Activated gamma-delta T cell (primary cell): ENCODE measurements at regions not wholly inside any gene's neighbourhood (a gene's known extent, or its start where the extent isn't known, plus 50 kb on each side); places are given as distances from the start of the nearest gene placed in this dataset.
"Not testable (repeated sequence)": the region's sequence is repeated elsewhere in the genome, so short reads cannot be mapped to it uniquely, and the experiment has no call there.

ENCODE experiments used
- DNase-seq: peaks from one replicate; lab custom pipeline; 2025; lab: John Stamatoyannopoulos, UW

DNA sequence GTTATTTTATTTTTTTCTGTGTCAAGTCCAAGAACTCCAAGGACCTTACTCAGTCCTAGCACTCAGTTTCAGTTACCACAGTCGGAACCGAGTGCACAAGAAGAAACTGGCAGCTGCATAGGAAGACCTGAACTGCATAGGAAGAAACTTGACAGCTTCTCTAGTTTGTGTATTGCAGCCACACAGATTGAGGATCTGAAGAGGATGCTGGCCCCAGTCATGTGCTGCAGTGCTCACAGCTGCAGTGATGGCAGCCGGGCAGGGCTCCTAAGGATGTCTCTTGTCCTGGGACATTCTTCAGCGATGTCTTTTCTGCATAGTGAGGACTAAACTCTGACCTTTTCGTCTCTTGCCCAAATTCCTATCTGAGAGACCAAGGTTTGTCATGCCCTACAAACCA lies 261.2 kb downstream of the STIM2 start:
- DNase-seq, result no peak

DNA sequence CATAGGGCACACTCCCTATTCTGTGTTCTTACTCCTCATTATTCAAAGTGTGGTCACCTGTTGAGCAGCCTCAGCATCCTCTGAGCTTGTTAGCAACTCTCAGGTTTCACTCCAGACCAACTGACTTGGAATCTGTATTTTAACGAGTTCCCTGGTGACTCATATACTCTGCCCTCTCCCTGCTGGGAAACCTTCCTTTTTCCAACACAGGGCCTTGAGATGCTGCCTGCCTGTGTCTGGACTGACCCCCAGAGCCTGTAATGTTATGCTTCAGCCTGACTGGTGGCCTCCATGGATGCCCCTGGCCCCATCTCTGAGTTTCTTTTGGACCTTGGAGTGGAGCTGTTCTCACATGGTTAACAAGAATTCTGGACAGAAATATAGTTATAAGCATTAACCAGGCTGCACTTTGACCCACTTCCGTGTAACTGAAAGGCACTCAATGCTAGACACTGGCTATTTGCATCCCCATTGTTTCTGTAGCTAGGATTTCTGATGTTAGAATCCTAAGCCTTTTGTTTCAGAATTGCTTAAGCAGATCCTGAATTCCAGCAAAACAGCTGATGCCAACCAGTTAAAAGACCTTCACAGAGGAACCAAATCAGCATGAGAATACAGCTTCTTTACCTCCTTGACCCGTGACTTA lies 262.6 kb downstream of the STIM2 start:
- DNase-seq, result no peak

DNA sequence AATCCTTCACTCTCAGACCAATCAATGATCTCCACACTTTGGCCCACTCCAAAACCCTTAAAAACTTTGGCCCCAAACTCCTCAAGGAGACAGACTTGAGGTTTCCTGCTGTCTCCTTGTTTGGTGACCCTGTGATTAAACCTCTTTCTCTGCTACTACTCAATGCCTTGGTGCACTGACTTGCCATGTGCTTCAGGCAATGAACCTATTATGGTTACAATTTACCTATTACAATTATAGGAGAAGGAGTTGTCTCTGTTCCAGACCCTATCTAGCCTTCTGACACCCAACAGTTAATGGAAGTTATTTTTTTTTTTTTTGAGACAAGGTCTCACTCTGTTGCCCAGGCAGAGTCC lies 263.1 kb downstream of the STIM2 start:
- no peak for DNase-seq

DNA sequence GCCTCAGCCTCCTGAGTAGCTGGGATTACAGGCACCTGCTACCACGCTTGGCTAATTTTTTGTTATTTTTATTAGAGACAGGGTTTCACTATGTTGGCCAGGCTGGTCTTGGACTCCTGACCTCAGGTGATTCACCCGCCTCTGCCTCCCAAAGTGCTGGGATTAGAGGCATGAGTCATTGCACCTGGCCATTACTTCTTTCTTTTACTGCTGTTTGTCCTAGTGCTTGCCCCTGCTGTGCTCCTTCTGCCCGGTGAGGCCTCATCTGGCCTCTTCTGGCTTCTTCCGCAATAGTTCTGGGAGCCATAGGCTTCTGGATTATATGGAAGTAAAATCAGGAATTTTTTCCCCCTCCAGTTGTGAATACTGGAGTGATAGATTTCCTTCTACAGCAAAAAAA lies 266.3 kb downstream of the STIM2 start:
- not testable (repeated sequence) for DNase-seq

DNA sequence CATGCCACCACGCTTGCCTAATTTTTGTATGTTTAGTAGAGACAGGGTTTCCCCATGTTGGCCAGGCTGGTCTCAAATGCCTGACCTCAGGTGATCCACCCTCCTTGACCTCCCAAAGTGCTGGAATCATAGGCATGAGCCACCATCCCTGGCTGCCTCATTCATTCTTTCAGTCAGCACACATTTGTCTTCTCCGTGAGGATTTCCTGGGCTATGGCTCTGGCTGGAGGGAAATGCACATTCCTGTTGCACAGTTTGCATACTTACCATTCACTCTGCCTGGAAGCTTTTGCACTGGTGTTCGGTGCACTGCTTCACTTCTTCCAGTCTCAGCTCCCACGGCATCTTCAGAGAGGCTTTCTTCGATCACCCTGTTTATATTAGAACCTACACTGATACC lies 267.8 kb downstream of the STIM2 start:
- no peak for DNase-seq

DNA sequence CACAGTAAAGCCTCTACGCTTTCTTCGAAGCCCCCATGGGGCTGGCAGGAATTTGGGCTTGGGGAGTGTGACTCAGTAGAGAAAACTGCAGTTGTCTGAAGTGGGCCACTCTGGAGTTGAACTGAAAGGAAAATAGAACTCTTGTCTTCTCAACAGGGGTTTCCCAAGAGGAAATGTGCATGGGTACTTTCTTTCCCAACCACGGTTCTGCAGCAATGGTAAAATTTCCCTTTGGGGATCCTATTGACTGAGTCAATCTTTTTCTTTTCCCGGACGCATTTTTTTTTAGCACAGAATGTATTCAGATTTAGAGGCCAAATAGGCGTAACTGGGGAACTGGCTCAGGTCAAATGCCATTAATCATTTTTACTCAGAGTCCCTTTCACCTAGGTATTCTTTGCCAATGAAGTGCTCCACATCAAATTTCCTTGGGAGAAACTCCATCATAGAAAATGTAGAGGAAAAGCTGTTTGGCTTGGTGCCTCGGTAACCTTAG lies 269.3 kb downstream of the STIM2 start:
- DNase-seq, result no peak

DNA sequence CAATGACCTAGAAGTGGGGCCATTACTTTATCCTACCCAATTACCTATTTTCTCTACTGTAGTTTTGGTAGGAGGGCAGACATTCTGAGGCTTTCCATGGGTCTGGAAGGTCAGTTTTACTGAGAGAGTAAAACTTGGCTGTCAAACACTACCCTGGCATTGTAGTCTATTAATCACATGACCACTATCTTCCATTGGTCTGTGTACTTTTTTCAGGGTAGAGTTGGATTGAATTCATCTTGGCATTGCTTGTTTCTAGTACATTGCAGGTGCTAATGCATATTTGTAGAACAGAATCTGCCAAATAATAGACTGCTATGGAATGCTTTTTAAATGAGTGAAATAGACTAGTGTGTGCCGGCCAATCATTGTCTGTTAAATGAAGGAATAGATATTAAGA lies 271.9 kb downstream of the STIM2 start:
- no peak for DNase-seq

DNA sequence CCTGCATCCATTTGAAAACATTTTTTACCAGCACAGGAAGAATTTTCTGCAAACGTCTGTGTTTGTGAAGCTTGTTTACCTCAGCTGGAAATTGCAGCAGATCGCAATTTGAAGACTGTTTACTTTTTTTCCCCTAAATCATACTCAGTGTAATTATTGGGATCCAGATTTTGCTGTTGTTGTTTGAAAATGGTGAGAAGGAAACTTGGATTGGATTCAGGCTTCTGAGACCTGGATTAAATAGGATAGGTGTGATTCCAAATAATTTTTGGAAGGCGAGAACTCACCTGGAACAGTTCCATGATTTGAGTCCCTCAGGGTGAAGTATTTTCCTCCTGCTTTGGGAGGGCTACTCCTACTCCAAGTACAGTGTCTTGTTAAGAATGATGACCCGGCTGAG lies 279.8 kb downstream of the STIM2 start:
- no peak for DNase-seq

DNA sequence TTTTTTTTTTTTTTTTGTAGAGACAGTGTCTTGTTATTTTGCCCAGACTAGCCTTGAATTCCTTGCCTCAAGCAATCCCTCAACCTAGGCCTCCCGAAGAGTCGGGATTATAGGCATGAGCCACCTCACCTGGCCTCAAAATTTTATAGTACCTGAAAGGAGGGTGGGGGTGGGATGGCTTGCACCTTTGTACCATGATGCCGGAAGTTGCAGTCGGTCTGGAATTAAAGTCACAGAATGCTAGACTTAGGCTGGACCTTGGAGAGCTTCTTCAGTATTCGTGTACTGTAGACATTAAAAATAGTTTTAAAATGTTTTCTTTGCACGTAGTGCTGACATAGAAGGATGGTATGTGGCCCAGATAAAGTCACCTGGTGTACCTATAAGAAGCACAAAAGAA lies 280.9 kb downstream of the STIM2 start:
- no peak for DNase-seq

DNA sequence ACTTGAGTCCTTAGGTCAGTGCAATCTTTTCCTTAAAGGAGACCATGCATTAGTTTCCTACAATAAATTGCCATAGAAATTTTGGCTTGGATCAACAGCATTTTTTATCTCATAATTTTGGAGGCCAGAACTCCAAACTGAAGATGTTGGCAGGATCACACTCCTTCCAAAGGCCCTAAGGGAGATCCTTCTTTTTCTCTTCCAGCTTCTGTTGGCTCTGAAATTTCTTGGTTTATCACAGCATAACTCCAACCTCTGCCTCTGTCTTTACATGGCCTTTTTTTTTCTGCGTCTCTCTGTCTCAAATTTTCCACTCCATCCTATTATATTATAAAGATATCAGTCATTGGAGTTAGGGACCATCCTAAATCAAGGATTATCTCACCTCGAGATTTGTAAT lies 282.2 kb downstream of the STIM2 start:
- no peak for DNase-seq

DNA sequence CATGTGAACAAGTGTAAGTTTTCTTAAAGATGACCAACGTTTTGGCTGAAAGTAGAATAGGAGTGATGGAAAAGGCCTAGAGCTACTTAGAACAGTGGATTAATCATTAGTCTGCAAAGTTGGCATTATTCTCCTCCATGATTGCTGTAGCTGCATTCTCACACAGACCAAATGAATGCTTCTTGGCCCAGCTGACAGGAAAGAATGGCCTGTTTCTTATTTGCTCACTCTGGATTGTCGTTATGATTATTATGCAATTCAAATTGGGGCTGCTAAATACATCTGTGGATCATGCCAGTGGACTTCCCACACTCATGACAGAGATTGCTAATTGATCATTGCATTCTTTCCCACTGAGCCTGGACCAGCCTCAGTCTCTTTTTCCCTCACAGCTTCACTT lies 285.0 kb downstream of the STIM2 start:
- DNase-seq, result no peak

DNA sequence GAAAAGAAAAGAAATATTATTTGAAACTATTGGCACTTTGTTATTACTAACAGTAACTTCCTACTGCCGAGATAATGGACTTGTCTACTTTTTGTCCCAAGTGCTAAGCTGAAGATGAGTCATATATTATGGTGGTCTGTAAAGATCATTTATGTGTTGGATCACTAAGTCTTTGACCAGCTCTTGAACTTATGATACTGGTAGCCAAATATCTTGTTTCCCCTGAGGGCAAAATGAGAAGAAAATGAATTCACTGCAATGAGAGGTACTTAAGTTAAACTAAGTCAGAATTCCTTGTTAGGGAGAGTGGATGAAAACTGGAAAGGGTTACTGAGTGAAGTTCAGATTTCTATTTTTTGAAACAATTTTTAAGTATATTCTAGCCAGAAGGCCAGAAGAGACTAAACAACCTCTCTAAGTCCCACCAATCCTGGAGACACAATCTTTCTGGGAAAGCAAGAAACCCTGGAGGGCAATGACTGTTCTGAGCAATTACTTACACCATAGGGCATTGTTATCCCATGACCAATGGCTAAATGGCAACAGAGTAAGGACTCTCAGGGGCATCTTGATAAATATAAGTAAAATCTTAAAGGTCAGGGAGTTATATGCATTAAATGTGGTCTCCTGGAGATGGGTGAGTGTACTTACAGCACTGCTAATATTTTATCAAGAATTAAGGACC lies 287.7 kb downstream of the STIM2 start:
- no peak for DNase-seq

DNA sequence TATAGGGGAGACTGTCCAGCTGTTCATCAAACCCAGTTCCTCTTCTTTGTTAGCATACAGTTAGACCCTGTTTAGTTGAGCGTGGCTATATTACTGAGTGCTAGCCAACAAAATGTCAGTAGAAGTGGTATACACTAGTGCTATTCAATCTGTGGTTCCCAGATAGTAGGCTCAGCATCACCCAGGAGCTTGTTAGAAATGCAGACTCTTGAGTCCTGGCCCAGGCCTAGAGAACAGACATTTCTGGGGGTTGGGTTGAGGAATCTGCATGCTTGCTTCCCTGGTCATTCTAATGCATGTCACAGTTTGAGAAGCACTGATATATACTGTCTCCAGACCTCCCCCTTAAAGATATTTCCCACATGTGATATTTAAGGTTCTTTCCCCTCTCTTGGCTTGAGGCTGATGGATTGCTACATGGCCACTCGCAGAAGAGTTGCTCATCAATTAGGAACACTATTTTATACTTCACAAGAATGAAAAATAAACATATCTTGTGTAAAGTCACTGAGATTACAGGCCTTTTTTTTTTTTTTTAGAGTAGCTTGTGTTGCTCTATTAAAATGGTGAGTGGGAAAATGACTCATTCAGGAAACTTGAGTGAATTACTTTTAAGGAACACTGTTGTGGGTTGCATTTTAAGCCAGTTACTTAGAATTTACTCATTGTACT lies 289.0 kb downstream of the STIM2 start:
- DNase-seq, result no peak

DNA sequence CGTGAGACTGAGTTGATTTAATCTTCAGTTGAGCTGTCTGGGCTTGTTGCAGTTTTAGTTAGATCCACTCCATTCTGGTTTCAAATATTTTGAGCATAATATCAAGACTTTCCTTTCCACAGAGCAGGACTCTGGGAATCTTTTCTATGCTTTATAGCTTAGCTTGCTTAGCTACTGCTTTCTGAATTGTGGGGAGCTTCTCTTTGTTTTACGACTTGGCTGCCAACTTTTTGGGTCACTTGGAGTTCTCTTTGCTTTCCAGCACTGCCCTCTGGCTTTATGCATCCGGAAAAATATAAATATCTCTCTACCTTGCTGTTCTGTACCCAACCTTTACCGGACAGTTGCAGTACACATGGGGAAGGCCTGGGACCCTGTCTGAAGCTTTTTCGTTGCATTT lies 292.1 kb downstream of the STIM2 start:
- DNase-seq, result no peak

DNA sequence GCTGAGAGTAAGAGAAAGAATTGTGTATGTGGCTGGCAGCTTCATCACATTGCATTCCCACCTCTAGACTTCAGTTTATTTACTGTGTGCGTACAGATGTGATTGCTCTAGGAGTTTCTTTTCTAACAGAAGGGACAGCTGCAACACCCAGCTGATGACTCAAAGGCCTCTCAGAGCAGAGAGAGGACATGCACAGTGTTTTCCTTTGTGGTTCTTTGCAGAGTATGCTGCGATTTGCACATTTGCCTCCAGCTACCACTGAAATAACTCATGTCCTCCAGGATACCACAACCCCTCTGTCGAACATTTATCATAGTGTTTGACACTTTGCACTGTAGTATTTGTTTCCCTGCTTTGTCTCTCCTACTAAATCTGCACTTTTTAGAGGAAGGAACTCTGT lies 294.1 kb downstream of the STIM2 start:
- DNase-seq, result no peak

DNA sequence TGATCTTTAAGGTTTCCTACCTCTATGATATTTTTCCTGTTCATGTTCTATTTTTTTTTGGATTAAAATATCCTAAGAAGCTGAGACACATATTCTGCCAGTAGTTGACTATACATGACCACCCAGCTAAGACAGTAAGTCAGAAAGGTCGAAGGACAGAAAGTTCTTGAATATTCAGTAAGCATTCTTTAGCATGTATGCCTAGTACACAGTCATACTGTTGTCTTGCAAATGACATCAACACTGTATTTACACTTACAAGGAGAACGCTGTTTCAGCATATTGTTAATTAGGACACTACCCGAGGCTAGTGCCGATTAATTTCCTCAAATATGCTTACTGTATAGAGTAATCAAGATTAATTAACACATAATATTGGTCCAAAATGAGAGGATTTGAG lies 300.6 kb downstream of the STIM2 start:
- no peak for DNase-seq

DNA sequence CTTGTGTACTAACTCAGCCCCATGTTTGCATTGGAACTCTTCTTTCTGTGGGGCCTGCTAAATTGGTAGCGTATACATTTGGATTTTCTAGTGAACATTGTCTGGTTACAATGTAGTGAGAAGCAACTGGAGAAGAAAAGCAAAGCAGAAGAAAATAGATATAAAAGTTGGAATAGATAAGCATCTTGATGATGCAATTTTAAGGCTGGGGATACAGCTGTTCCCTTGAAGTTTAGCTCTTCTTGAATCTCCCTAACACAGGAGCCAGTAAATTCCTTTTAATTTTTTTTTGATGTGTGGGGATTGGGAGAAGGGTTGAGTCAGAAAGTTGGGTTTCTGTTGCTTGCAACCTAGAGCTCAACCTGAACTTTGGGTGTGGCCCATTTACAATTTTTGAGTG lies 308.1 kb downstream of the STIM2 start:
- no peak for DNase-seq

DNA sequence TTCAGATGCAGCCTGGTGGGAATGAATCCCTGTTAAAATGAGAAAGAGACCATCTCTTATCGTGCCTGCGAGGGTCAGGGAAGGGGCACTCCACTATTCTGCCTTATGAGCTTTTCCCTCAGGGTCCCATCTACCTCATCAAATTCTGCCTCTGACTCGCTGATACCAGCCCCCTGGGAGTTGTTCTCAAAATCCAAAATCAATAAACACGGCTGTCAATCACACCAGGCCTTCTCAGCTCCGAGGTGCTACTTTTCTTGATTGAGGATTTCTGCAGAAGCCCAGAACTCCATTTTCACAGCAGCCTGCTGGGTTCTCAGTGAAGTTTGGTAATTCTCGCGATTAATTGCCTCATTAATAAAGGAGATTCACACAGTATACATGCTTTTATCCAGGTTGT lies 312.6 kb downstream of the STIM2 start:
- DNase-seq, result no peak

DNA sequence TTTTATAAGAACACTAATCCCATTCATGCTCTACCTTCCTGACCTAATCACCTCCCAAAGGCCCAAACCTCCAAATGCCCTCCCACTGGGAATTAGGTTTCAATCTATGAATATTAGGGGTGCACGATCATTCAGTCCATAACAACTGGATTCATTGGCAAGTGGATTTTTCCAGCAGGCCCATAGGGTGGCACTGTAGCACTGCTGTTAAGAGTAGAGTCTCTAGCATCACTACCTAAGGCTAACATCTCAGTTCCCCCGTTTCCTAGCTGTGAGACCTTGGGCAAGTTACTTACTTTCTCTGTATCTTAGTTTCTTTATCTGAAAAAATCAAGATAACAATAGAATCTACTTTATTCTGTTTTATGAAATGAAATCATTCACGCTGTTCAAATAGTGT lies 315.8 kb downstream of the STIM2 start:
- DNase-seq, result no peak

DNA sequence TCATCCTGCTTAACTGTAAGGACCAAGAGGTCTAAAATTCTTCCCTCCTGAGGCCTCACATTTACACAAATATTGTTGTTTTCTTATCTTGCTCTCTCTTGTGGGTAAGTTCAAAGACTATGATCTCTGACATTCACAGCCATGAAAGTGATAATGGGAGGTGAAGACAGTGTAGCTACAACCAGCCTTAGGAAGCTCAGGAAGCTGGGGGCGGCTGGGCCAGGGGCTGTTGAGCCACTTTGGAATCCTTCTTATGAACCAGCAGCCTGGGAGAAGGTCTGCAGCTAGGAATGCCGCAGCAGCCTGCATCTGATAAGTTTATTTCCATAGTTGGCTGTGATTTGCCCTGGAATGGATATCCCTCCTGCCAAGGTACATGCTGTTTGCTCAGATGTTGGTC lies 316.2 kb downstream of the STIM2 start:
- no peak for DNase-seq

DNA sequence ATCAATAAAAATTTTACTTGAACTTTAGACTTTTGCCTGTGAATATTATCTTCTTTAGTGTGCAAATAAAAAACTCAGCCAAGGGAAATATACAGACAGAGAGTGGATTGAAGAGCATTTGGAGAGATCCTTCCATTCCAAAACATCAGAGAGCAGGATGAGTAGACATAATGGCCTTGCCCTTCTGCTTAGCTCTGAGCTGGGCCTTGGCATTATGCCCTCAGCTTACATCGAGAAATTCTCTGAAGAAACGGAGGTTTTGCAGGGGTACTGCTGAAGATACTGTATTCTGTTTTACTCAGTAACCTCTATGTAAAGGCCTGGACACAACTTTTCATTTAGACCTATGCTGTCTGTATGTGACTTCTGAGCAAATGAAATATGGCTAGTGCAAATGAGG lies 317.4 kb downstream of the STIM2 start:
- DNase-seq, result no peak

DNA sequence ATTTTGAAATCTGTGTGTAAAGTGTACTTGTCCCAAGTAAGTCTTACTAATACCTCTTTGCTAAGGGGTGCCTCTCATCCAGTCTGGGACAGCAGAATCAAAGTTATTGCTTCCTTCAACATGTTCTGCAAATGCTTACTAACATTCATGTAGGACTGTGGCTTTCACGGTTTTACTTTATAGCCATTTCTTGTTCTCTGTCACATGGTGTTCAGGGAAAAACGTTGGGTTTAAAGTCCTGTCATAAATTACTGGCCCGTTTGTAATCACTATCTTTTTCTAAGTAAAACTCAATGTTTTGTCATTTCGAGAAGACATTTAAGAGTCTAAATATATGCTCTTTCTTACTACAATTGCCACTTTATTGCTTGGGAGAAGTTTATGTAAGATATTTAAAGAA lies 321.1 kb downstream of the STIM2 start:
- no peak for DNase-seq

DNA sequence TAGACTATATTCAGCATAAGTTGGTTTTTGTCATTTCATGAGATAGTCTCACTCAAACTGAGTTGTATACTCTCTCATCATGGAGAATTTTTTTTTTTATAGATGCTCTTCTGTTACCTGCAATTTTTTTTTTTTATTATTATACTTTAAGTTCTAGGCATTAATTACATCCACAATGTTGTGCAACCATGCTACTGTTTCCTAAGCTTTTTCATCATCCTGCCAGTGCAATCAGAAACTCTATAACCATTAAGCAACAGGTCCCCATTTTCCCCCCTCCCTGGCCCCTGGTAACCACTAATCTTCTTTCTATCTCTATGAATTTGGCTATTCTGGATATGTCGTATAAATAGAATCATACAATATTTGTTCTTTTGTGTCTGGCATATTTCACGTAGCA lies 321.6 kb downstream of the STIM2 start:
- no peak for DNase-seq
